Stimulated activated naive B cell treated with anti-CD40 and anti-IgM and Interleukin-4, amounts not matched to agents 10 μg/mL and 1 μg/mL and 100 μg/mL, for 72 hours (primary cell): ENCODE measurements at regions not wholly inside any gene's neighbourhood (a gene's known extent, or its start where the extent isn't known, plus 50 kb on each side); places are given as distances from the start of the nearest gene placed in this dataset.
A peak's percentile ranks its signal among the peaks of the same experiment; 100 is the strongest.

ENCODE experiments used
- ATAC-seq, 2 donors: fragments of 150-1000 bp; cut with Tn5 transposase; replicated peaks; 2 replicates each; pipeline ENCODE4 v1.10.0; 2021; ENCODE audit warnings: moderate library complexity in 1 of 2
- DNase-seq: peaks from one replicate; pipeline ENCODE4 v3.0.0; 2021
- H3K27ac Mint-ChIP-seq: one replicate; pipeline ENCODE4 v1.8.0; 2022; ENCODE audit warnings: mild to moderate bottlenecking, mixed read lengths
- H3K27me3 Mint-ChIP-seq, 2 donors: one replicate each; pipeline ENCODE4 v1.8.0; 2022; ENCODE audit warnings: mixed read lengths in 2 of 2
- H3K36me3 Mint-ChIP-seq, 2 donors: one replicate each; pipeline ENCODE4 v1.8.0; 2022; ENCODE audit warnings: mixed read lengths in 2 of 2, mild to moderate bottlenecking in 1 of 2
- H3K4me1 Mint-ChIP-seq, 2 donors: one replicate each; pipeline ENCODE4 v1.8.0; 2022; ENCODE audit warnings: mixed read lengths in 2 of 2, mild to moderate bottlenecking in 1 of 2
- H3K4me3 Mint-ChIP-seq, 2 donors: one replicate each; pipeline ENCODE4 v1.8.0; 2022; ENCODE audit warnings: mild to moderate bottlenecking in 2 of 2, mixed read lengths in 2 of 2, moderate library complexity in 1 of 2
- H3K9me3 Mint-ChIP-seq, 2 donors: one replicate each; pipeline ENCODE4 v1.8.0; 2022; ENCODE audit warnings: mixed read lengths in 2 of 2, mild to moderate bottlenecking in 1 of 2

GRCh38 chr5:89086390-89087086 lies 203.6 kb upstream of the MEF2C start:
- DNase-seq (no peak), ATAC-seq (peak; percentile 73 to 78)
- H3K36me3 Mint-ChIP-seq, result peaks cover 0 to 5% of the 10 kb centered on the region in 2 donors
- H3K4me3 Mint-ChIP-seq, result peak overlapping the region in 1 of 2 donors; percentile 64
- H3K27ac Mint-ChIP-seq, result peak overlapping the region; percentile 91
- peaks cover 0 to 5% of the 10 kb centered on the region in 2 donors for H3K9me3 Mint-ChIP-seq
- H3K4me1 Mint-ChIP-seq, result peaks cover 19 to 42% of the 10 kb centered on the region in 2 donors
- H3K27me3 Mint-ChIP-seq, result no peaks in the 10 kb centered on the region

GRCh38 chr5:89083791-89084190 lies 200.8 kb upstream of the MEF2C start:
- Mint-ChIP-seq H3K27me3 (no peaks in the 10 kb centered on the region), H3K27ac (no peak overlapping the region), H3K4me1 (peaks cover 25 to 62% of the 10 kb centered on the region in 2 donors), H3K36me3 (peaks cover 0 to 5% of the 10 kb centered on the region in 2 donors), H3K4me3 (no peak overlapping the region), H3K9me3 (peaks cover 0 to 3% of the 10 kb centered on the region in 2 donors)
- DNase-seq (no peak), ATAC-seq (no peak)

DNA sequence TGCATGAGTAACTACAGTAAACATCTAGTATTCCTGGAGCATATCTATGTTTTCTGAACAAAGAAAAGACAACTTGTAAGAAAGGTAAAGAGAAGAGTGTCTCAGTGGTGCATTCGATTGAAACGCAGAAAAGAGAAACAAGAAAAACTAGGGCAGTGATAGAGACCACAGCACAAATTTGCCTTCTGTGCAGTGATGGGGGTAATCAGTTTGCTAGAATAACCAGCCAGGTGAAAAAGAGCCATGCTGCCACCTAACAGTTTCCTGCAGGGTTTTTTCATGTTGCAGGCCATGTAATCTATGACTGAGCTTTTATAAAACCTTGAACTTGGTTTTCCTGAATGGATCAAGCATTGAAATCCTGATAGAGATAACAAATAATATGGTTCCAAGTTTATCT lies 198.4 kb upstream of the MEF2C start:
- H3K27me3 Mint-ChIP-seq, result no peaks in the 10 kb centered on the region
- H3K27ac Mint-ChIP-seq, result no peak overlapping the region
- H3K4me3 Mint-ChIP-seq, result peak overlapping the region; percentile 14 to 37
- H3K4me1 Mint-ChIP-seq, result peaks cover 15 to 45% of the 10 kb centered on the region in 2 donors
- H3K9me3 Mint-ChIP-seq, result peaks cover 0 to 3% of the 10 kb centered on the region in 2 donors
- peak; percentile 85 to 90 for ATAC-seq
- peaks cover 0 to 5% of the 10 kb centered on the region in 2 donors for H3K36me3 Mint-ChIP-seq
- no peak for DNase-seq

- H3K4me1 Mint-ChIP-seq, result peaks cover 9 to 38% of the 10 kb centered on the region in 2 donors
- H3K27me3 Mint-ChIP-seq, result no peaks in the 10 kb centered on the region
- H3K36me3 Mint-ChIP-seq, result no peaks in the 10 kb centered on the region
- ATAC-seq (peak; percentile 56 to 64), DNase-seq (no peak)
- H3K4me3 Mint-ChIP-seq, result no peak overlapping the region
- H3K27ac Mint-ChIP-seq, result no peak overlapping the region
- no peaks in the 10 kb centered on the region for H3K9me3 Mint-ChIP-seq
These were observed 197.6 kb upstream of the MEF2C start for GRCh38 chr5:89080467-89081116.

GRCh38 chr5:89072842-89073672 lies 190.1 kb upstream of the MEF2C start:
- Mint-ChIP-seq H3K27me3 (no peaks in the 10 kb centered on the region), H3K4me3 (peak overlapping the region; percentile 34 to 68), H3K36me3 (peaks cover 0 to 3% of the 10 kb centered on the region in 2 donors), H3K27ac (peak overlapping the region; percentile 1), H3K4me1 (peaks cover 9 to 16% of the 10 kb centered on the region in 2 donors), H3K9me3 (no peaks in the 10 kb centered on the region)
- ATAC-seq (peak; percentile 57 to 59), DNase-seq (no peak)

DNA sequence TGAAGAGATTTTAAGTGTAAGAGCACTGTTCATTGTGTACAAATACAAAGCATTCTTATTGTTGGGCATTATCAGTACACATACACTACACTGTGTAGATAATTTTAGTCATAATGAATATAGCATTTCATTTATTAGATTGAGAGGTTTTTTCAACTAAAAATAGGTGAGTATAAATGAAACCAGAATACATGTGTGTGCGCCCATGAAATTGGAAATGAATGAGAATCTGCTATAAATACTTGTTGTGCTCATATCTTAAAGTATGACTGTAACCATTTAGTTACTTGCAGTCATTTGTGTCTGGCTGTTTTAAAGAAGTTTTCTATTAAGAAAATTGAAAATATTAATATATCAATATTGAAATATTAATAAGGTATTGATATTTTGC lies 189.0 kb upstream of the MEF2C start:
- peak; percentile 31 to 71 for ATAC-seq
- no peak for DNase-seq
- Mint-ChIP-seq H3K27ac (no peak overlapping the region), H3K9me3 (no peaks in the 10 kb centered on the region), H3K4me3 (peak overlapping the region; percentile 72 to 73), H3K4me1 (peaks cover 7 to 16% of the 10 kb centered on the region in 2 donors), H3K36me3 (peaks cover 0 to 3% of the 10 kb centered on the region in 2 donors), H3K27me3 (no peaks in the 10 kb centered on the region)

- Mint-ChIP-seq H3K4me3 (peak overlapping the region; percentile 72 to 73), H3K4me1 (peaks cover 7 to 16% of the 10 kb centered on the region in 2 donors), H3K27ac (peak overlapping the region; percentile 69), H3K9me3 (no peaks in the 10 kb centered on the region), H3K27me3 (no peaks in the 10 kb centered on the region), H3K36me3 (peaks cover 0 to 3% of the 10 kb centered on the region in 2 donors)
- no peak for DNase-seq
- peak; percentile 49 to 70 for ATAC-seq
These were observed 188.3 kb upstream of the MEF2C start for GRCh38 chr5:89071101-89071940.

DNA sequence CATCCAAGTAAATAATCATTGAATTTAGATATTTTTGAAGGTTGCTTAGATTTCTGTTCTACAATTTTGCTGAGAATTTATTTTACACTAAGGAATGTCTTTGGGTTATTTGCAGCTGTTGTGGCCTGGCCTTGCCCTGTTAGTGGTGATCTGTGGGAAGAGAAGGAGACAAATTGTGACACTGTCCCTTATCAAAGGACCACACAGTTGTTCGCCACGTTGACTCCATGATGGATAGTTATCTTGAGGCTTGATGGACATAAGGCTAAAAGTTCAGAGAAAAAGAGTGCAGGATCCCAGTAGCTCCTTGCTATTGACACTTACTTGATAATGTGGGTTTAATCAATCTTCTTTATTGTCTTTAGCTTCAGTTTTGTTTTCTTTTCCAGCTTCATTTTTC lies 186.6 kb upstream of the MEF2C start:
- peaks cover 13 to 22% of the 10 kb centered on the region in 2 donors for H3K4me1 Mint-ChIP-seq
- peaks cover 0 to 3% of the 10 kb centered on the region in 2 donors for H3K36me3 Mint-ChIP-seq
- no peak overlapping the region for H3K27ac Mint-ChIP-seq
- H3K4me3 Mint-ChIP-seq, result no peak overlapping the region
- no peak for ATAC-seq
- H3K27me3 Mint-ChIP-seq, result no peaks in the 10 kb centered on the region
- H3K9me3 Mint-ChIP-seq, result no peaks in the 10 kb centered on the region
- no peak for DNase-seq

- H3K4me3 Mint-ChIP-seq, result no peak overlapping the region
- no peaks in the 10 kb centered on the region for H3K27me3 Mint-ChIP-seq
- no peaks in the 10 kb centered on the region for H3K9me3 Mint-ChIP-seq
- no peaks in the 10 kb centered on the region for H3K36me3 Mint-ChIP-seq
- no peak overlapping the region for H3K27ac Mint-ChIP-seq
- ATAC-seq, result no peak
- no peak for DNase-seq
- peaks cover 8 to 12% of the 10 kb centered on the region in 2 donors for H3K4me1 Mint-ChIP-seq
These were observed 184.4 kb upstream of the MEF2C start for GRCh38 chr5:89067362-89067761.

GRCh38 chr5:89065919-89066318 lies 182.9 kb upstream of the MEF2C start:
- Mint-ChIP-seq H3K36me3 (peaks cover 0 to 2% of the 10 kb centered on the region in 2 donors), H3K4me3 (no peak overlapping the region), H3K4me1 (peaks cover 6 to 8% of the 10 kb centered on the region in 2 donors), H3K9me3 (no peaks in the 10 kb centered on the region), H3K27me3 (no peaks in the 10 kb centered on the region), H3K27ac (peak overlapping the region; percentile 27)
- ATAC-seq, result peak; percentile 75 to 94
- peak; percentile 11 for DNase-seq

DNA sequence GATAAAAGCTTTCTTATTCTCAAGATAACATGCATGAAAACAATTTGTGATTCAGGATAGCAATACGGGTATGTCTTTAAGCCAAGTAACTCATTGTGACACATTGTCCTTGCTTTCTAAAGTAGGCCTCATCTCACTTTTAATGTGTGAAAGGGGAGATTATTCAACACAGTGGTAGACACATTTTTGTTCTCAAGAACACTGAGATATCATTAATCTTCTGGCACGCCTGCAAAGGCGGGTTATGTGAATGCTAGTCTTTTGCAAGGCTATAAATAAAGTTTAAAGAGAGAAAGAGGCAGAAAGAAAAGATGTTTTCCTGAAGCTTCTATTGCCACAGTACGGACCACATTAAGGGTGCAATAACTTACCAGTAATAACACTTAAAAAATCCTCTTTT lies 181.8 kb upstream of the MEF2C start:
- DNase-seq, result no peak

DNA sequence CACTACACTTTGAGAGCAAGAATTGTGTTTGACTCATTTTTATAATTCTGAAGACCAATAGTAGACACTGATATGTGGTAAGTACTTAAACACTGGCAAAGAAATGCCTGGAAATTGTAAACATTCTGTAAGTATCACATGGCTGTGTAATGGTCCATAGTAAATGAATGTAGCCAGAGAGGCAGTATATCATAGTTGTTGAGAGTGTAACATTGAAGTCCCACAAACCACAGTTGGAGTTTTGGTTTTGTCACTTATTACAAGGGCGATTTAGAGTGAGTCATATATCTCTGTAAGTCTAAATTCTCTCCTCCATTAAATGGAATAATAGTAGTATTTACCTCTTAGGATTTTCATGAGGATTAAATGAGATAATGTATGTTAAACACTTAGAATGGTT lies 181.1 kb upstream of the MEF2C start:
- Mint-ChIP-seq H3K36me3 (peaks cover 0 to 2% of the 10 kb centered on the region in 2 donors), H3K27me3 (no peaks in the 10 kb centered on the region), H3K4me1 (peaks cover 6% of the 10 kb centered on the region in 2 donors), H3K4me3 (no peak overlapping the region), H3K27ac (no peak overlapping the region), H3K9me3 (no peaks in the 10 kb centered on the region)
- ATAC-seq, result peak in 1 of 2 donors; percentile 48
- DNase-seq, result no peak

More for the DNA sequence above, 181.8 kb upstream of the MEF2C start:
- H3K4me3 Mint-ChIP-seq, result no peak overlapping the region
- H3K27ac Mint-ChIP-seq, result no peak overlapping the region
- no peaks in the 10 kb centered on the region for H3K27me3 Mint-ChIP-seq
- peaks cover 6% of the 10 kb centered on the region in 2 donors for H3K4me1 Mint-ChIP-seq
- no peaks in the 10 kb centered on the region for H3K9me3 Mint-ChIP-seq
- ATAC-seq, result no peak
- peaks cover 0 to 2% of the 10 kb centered on the region in 2 donors for H3K36me3 Mint-ChIP-seq

DNA sequence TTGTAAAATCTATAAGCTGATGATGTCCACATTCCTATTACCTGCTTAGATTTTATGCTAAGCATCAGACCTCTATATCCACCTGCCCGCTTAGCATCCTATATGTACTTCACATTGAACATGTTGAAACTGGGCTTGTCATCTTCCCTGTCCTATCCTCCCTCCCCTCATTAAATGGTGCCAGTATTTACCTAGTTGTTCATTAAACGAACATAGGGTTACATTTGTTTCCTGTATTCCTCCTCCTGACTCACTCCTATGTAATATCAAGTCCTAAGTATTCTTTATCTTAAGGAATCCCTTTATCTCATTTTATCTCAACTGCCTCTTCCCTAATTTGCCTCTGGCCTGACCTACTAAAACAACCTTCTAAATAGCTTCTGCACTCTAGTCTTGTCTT lies 177.8 kb upstream of the MEF2C start:
- Mint-ChIP-seq H3K4me3 (no peak overlapping the region), H3K9me3 (no peaks in the 10 kb centered on the region), H3K36me3 (peaks cover 0 to 2% of the 10 kb centered on the region in 2 donors), H3K4me1 (peaks cover under 1 to 2% of the 10 kb centered on the region in 2 donors), H3K27ac (no peak overlapping the region), H3K27me3 (no peaks in the 10 kb centered on the region)
- DNase-seq (no peak), ATAC-seq (no peak)
